GOT3 (cell line): ENCODE measurements at regions not wholly inside any gene's neighbourhood (a gene's known extent, or its start where the extent isn't known, plus 50 kb on each side); places are given as distances from the start of the nearest gene placed in this dataset.
"Not testable (repeated sequence)": the region's sequence is repeated elsewhere in the genome, so short reads cannot be mapped to it uniquely, and the experiment has no call there.

Experiments used
- DNase-seq: peaks from one replicate; lab custom pipeline; 2025; ENCODE audit warnings: mixed read lengths; lab: John Stamatoyannopoulos, UW

- DNase-seq = no peak
Observed at GRCh38 chr10:10703382-10703781, 314.3 kb upstream of the CELF2 start.

- no peak for DNase-seq
Observed at GRCh38 chr10:10712155-10712704, 305.4 kb upstream of the CELF2 start.

- no peak for DNase-seq
Observed at GRCh38 chr10:10714327-10714726, 303.3 kb upstream of the CELF2 start.

- DNase-seq = no peak
Observed at GRCh38 chr10:10716972-10717371, 300.7 kb upstream of the CELF2 start.

GRCh38 chr10:10722422-10722821 lies 295.2 kb upstream of the CELF2 start:
- no peak for DNase-seq

- no peak for DNase-seq
Observed at GRCh38 chr10:10725196-10725595, 292.5 kb upstream of the CELF2 start.

GRCh38 chr10:10726101-10726500 lies 291.6 kb upstream of the CELF2 start:
- no peak for DNase-seq

GRCh38 chr10:10727411-10727810 lies 290.3 kb upstream of the CELF2 start:
- not testable (repeated sequence) for DNase-seq

GRCh38 chr10:10727812-10728211 lies 289.9 kb upstream of the CELF2 start:
- no peak for DNase-seq

- DNase-seq = no peak
Observed at GRCh38 chr10:10730471-10731043, 287.1 kb upstream of the CELF2 start.

- DNase-seq = no peak
Observed at GRCh38 chr10:10731366-10731765, 286.3 kb upstream of the CELF2 start.

GRCh38 chr10:10734356-10735064 lies 283.2 kb upstream of the CELF2 start:
- no peak for DNase-seq

GRCh38 chr10:10745291-10745690 lies 272.4 kb upstream of the CELF2 start:
- no peak for DNase-seq

- no peak for DNase-seq
Observed at GRCh38 chr10:10755490-10755889, 262.2 kb upstream of the CELF2 start.

GRCh38 chr10:10758306-10758705 lies 259.4 kb upstream of the CELF2 start:
- DNase-seq = no peak

GRCh38 chr10:10759806-10760205 lies 257.9 kb upstream of the CELF2 start:
- DNase-seq = not testable (repeated sequence)

GRCh38 chr10:10765017-10765416 lies 252.7 kb upstream of the CELF2 start:
- no peak for DNase-seq

- DNase-seq = no peak
Observed at GRCh38 chr10:10772411-10772810, 245.3 kb upstream of the CELF2 start.

GRCh38 chr10:10772874-10773508 lies 244.7 kb upstream of the CELF2 start:
- DNase-seq = no peak

- DNase-seq = no peak
Observed at GRCh38 chr10:10774416-10774815, 243.3 kb upstream of the CELF2 start.

GRCh38 chr10:10776363-10776762 lies 241.3 kb upstream of the CELF2 start:
- no peak for DNase-seq

- DNase-seq = no peak
Observed at GRCh38 chr10:10777279-10777678, 240.4 kb upstream of the CELF2 start.

GRCh38 chr10:10777723-10778122 lies 239.9 kb upstream of the CELF2 start:
- DNase-seq = no peak
